GM19395 (cell line): ENCODE measurements at regions not wholly inside any gene's neighbourhood (a gene's known extent, or its start where the extent isn't known, plus 50 kb on each side); places are given as distances from the start of the nearest gene placed in this dataset.

Source experiments
- ATAC-seq: cut with Tn5 transposase; IDR thresholded peaks from one replicate; pipeline ENCODE4 v1.9.1; 2021; ENCODE audit warnings: mild to moderate bottlenecking, moderate library complexity; ENCODE audit not compliant: unreplicated experiment

DNA sequence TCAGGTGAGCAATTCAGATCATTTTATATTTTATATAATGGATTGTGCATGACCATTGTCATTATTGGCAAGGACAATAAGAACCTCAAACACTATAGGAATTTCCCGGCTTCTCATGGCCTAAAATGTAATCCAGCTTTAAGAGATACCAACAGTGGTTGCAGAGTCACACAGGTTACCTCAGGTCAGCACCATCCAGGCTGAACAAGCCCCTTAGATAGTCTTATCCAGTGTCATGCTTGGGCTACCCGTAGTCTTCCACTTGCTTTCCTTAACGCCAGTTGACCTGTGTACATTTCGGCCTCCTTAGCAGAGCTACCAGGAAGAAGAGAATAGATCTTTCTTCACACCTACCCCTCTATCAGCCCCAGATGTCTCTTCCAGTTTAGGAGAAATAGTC lies 293.3 kb upstream of the SYT4 start:
- ATAC-seq = no peak

DNA sequence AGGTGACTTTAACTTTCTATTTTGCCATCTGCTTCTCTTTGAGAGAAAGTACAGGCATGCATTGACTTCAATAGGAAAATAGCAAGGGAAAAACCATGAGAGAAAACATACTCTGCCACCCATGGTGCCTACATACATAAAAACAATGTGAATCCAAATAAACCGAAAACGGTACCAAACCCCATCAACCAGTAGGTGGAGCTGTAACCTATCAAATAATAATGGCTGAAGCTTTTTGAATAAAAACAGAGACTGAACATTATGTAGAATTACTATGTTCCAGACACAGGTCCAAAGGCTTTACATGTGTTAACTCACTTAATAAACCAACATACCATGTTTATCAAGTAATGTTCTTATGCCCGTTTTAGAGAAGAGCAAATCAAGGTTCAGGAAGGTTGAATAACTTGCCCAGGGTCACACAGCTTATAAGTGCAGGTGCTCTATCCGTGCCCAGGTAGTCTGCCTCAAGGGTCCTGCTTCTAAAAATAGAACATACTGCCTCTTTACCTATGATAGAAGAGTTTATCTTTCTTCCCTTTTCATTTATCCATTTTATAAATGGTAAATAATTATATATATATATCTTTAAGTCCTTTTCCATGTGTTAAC lies 293.9 kb upstream of the SYT4 start:
- peak; percentile 69 for ATAC-seq

DNA sequence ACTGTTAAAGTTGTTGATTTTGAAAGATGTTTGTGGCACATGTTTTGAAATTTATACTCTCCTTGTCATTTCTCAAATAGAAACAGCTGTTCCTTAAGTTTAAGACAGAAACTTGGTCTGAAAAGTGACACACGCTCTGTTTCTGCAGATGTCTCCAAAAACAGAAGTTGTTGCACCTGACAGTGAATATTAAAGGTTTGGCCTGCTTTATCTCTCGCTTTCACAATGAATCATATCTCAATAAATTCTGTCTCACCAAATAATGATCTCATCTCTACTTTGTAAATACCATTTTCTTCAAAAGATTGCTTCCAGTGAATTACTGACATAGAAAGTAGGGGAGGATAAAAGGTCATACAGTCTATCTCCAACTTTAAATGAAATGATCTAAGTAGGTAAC lies 294.9 kb upstream of the SYT4 start:
- ATAC-seq = peak; percentile 85

DNA sequence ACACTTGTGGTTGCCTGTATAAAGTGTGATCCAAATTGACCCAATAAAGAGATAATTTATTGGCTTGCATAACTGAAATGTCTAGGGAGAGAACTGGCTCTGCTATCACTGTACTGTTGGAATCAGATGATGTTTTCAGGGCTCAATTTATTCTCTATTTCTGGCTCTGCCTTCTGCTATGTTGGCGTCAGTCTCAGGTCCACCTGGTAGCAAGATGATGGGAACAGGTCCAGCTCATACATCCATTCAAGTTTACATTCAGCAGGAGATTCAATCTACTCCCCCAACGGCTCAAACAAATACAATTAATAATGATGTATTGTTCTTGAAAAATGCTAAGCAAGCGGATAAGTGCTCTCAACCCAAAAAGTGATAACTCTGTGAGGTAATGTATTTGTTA lies 297.7 kb upstream of the SYT4 start:
- ATAC-seq = no peak

DNA sequence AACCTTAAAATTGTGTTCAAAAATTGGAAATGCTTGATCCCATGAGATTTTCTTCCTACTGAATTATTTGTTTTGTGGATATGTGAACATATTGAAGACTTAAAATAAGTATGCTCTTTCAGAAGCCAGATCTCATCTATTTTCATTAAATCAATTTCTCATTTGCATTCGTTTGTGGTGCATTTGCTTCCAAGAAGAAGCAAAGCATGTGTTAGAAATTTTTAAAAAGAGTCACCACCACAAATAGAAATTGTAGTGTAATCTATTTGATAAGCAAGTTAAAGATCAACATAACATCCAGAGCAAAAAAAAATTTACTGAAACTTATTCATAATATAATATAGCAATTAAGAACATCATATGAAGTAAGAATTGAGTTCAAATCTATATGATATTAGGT lies 300.9 kb upstream of the SYT4 start:
- no peak for ATAC-seq

DNA sequence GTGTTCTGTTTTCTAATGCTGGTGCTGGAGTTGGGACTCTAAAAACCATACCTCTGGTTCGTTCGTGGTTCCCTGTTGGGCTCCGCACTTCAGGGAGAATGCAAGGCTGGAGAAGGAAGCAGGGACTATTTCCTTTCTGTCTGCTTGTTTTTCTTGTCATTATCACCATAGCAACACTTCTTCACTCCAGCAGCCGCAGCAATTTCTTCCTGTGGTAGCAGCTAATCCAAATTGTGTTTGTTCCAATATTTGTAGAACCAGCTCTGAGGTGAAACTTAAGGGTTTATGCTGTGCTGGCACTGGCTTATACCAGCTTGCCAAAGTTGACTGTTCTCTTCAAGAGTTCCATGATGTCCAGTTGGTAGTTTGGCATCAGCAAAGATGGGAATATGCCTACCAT lies 301.4 kb upstream of the SYT4 start:
- ATAC-seq = no peak

DNA sequence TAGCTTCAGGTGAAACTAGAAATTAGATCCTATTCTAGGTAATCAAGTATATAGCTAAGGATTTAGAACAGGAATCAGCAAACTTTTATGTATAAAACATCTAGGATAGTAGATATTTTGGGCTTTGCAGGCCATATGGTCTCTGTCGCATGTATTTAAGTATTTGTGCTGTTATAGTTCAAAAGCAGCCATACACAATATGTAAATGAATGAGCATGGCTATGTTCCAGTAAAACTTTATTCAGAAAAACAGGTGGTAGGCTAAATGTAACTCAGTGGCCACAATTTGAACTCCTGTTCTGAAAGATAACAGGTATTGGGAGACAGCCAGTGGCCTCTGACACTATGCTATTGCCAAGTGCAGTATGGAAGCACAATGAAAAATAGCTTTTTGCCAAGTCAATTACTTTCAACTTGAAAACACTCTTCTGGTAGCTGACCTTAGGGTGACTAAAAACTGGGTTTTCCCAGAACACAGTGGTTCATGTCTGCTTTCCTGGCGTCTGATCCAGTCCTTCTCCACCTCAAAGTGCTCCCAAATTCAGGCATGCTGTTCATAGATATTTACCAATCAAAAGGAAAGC lies 304.7 kb upstream of the SYT4 start:
- ATAC-seq = no peak

DNA sequence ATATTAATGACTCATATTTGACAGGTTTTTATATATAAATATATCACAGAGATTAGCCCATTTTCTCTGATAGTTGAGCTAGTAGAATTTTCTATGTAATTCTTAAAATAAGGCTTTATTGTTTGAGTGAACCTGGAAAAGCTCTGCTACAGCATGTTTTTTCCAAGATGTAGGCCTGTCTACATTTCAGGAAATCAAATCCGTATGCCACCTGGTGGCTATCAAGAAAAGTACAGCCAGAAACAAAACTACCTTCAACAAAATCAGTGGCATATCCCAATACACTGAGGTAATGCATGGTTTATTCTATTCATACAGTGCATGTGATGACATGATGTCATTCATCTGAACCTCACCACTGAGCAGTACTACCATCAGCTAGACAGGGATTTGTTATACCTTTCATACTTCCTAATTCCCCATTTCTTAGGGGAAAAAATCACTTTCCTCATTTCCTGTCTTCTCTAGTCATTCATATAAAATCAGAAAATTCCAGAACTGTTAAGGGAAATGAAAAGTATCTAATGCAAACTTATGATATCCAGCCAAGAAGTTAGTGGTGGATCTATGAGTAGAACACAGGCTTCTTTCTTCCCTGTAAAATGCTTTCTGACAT lies 310.4 kb upstream of the SYT4 start:
- peak; percentile 91 for ATAC-seq

DNA sequence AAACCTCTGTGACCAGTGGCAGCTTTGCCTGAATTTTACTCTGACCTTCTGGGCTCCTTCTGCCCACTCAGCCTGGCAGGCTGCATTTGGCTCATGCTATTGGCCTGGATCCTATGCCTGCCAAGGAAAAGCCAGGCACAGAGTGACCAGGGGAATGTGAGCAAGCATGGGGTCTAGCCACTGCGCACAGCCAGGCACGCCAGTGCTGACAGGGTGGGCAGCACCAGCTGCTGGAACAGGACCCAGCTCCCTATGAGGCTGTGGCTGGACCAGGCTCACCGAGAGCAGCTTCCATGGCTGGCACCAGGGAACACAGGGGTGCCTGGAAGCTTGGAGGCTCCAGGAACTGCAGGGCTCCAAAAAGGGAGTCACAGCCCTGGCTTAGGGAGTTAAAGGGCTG lies 311.5 kb upstream of the SYT4 start:
- no peak for ATAC-seq

DNA sequence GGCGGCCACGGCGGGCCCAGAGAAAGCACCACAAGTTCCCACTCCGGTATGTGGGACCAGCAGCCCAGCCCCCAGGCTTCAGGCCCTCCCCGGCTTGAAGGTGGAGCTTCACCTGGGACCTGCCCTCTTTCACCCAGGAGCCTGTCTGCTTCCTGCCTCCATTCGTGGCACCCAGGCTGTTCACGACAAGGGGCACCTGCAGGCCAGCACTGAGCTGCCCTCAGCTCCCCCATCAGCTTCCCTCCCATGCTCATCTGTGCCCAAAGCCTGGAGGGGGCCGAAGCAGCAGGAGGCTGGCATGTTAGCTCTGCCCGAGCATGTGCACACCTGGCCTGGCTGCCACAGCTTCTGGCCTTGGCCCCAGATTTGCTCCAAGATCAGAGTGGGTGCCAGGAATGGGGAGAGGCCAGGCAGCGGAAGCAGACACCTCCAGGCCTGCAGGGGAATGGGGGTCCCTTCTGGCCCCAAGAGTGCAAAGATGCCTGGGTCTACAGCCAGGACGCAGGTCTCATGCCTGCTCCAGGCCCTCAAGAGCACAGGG lies 312.4 kb upstream of the SYT4 start:
- ATAC-seq = no peak

DNA sequence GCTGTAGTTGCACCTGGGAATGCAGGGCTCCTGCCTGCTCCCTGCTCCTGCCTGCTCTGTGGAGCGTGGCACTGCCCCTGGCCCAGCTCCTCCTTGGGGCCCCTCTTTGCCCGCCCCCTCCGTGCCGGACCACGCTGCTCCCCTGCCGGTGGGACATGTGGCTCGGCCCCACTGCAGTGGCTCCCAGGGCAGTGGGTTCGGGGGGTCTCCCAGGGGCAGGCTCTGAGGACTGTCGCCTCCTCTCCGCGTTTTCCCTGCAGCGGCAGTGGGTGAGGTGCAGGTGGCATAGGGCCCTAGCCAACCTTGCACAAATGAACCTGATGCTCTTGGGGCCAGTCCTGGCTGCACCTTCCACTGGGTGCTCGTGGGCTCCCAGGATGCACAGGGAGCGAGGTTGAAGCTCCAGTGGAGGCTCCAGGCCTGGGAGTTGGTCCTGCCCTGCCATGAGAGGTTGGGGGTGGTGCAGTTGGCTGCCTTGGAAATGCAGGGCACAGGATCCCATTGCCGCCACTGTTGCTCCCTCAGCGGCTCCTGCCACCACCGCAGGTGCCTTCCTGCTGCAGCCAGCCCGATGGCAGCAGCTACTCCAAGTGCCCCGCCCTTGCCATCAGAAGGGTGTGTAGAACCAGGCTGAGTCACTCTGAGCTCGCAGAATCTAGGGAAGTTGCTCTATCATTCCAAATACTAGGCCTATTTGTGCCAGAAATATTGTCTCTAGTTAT lies 313.1 kb upstream of the SYT4 start:
- no peak for ATAC-seq

DNA sequence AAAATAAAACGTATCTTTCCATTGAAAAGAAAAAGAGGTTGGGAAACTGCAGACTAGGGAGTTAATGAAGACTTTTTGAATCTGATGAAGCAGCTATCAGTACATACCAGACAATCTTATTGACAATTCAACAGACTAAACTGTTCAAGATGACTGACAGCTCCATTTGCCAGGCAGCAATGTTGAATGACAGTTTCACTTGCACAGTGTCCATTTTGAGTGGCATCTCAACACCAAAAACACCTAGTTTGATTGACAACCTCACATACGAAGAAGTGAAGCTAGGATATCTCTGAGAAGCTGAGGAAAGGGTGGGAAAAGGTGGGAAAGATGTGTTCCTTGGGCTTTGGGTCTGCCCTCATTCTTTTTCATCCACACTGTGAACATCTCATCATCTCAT lies 315.0 kb upstream of the SYT4 start:
- no peak for ATAC-seq

DNA sequence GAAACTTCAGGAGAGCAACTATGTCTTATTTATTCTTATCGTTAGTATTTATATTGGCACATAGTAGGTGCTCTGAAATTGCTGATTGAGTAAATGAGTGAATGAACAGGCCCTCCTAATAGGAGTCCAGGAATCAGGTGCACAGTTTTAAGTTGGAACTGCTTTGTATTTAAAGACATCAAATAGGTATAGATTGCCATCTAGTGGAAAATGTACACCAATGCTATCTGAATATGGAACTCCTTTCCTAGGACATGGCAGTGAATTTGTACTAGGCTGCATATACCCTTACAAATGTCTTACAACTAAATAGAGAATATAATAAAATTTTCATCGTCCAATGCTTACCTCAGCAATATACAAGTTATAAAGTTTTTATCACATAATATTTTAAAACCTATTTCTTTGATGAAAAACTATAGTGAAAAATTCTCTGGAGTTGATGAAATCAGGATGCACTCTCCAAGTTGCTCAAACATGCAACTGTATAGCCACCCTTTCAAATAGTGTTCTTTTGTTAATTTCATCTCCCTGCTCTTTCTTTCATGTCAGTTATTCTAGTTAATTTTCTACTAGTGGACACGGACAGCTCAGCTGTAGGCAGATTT lies 318.9 kb upstream of the SYT4 start:
- peak; percentile 90 for ATAC-seq

DNA sequence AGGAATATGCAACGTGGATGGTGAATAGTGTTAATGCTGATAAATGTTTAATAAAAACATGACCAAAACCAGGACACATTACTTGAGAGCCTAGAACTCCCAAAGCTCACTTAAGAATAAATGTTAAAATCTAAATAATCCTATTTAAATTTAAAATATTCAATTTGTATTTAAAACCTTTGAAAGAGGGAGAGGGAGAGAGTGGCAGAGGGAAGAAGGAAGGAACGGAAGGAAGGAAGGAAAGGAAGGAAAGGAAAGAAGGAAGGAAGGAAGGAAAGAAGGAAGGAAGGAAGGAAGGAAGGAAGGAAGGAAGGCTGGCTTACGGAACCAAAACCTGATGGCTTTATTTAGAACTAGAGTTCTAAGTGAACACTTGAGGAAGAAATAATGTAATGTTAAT lies 324.1 kb upstream of the SYT4 start:
- ATAC-seq = no peak

DNA sequence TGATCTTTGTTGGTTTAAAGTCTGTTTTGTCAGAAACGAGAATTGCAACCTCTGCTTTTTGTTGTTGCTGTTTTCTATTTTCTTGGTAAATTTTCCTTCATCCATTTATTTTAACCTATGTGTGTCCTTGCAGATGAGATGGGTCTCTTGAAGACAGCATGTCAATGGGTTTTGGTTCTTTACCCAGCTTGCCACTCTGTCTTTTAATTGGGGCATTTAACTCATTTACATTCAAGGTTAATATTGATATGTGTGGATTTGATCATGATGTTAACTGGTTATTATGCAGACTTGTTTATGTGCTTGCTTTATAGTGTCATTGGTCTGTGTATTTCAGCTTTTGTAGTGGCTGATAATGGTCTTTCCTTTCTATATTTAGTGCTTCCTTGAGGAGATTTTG lies 327.9 kb upstream of the SYT4 start:
- ATAC-seq = no peak

DNA sequence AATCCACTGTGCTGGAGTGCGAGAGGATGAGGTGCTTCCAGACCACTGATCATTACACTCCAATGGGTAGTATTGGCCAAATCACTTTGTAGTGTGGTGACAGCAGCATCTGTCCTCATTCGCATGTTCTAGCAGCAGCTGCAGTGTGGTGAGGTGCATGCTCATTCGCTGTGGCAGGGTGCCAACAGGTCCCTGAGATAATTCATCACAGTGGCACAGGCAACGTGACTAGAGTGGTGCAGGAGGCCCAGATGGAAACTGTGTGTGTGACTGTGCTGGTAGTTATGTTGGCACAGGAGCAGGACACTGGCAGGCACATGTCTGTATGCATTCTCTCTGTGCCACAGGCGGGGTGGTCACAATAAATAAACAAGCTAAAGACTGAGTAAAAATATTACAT lies 329.5 kb upstream of the SYT4 start:
- no peak for ATAC-seq

DNA sequence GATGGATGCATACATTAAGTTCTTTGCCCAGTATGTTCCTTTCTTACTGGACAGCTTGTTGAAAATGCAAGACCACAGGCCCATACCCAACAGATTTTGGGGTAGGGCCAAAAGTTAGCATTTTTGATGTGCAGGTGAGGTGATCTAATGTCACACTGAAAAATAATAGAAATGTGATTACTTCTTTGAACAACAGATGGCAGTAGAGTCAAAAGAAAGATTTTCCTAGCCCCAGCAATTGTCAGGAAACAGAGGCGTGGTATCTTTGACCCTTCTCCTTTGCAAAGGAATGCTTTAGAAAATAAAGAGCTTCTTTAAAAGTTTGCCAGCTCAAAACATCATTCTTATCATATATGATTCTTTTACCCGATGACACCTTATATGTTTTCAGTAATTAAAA lies 343.6 kb upstream of the SYT4 start:
- ATAC-seq = peak; percentile 77

DNA sequence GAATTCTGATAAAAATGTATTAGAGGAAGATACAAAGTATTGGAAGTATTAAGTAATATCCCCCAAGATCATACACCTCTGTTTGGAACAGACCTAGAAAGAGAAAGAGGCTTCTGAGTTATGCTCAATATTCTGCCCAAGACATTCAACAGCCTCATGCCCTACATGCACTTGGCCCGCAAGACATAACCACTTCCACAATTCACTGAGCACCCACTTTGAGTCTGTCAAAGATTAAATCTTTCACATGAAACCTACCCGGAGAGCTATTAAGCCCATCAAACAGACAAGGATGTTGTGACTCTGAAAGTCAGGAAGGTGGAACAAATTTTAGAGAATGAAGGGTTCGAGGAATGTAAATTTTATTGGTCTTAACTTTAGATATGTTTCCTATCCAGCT lies 344.7 kb upstream of the SYT4 start:
- no peak for ATAC-seq

DNA sequence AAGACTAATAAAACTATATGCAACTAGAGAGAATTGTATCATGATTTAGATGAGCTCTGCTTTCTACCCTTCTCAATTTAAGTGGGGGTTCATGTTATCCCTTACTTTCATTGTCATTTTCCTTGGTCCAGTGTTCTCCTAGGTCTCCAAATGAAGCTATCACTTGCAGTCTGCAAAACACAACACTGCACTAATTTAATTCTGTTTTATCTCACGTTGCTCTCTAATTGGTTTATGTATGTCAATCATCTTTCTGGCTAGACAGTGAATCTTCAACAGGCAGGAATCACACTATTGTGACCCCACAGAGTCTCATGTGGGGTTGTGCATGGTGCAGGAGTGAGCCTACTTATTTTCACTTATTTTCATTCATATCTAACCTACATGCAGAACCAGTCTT lies 348.3 kb upstream of the SYT4 start:
- ATAC-seq = no peak

DNA sequence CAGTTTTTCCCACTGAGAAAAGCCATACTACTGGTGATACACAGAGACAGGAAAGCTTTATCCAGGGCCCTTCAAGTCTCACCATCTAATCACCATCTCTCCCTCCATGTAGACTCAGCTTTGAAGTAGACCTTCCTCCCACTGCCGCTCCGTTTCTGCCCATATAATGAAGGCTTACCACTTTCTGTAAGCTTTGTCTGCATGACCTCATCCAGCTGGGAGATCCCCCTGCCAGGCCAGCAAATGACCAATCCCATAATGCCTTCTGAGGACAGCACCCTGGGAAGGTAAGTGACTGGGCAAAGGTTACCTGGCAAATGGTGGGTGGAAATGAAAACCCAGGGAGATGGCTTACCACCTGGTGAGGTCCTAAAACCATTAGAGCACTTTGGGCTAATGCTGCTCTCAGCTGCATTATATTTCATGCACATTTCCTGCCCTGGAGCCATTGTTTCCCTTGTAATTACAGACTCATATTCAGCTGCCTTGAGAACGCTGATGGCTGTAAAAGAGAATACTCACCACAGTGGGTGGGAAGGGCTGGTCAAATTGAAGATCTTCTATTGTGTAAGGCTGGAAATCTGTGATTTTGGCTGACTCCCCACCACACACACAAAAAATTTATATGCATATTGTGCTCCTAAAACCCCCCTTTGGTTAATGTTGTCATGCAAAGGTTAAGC lies 350.7 kb upstream of the SYT4 start:
- no peak for ATAC-seq

DNA sequence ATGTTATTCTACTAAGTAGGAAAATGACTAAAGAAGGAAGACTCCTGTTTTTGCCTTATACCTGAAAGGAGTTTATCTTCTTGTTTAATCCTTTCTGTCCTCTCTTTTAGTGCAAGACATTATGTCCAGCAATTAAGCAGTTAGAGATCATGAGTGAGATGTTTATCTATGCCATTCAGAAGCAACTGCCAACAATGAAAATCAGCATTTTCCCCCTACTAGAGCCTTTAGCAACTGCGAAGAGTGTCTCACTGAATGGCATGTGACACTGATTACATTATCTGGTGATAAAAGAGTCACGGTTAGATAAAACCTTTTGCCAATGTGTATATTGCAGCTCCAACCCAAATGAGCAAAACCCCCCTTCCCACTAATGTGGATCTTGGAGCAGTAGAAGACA lies 357.7 kb upstream of the SYT4 start:
- no peak for ATAC-seq
